T-helper 17 cell (primary cell): ENCODE measurements at regions not wholly inside any gene's neighbourhood (a gene's known extent, or its start where the extent isn't known, plus 50 kb on each side); places are given as distances from the start of the nearest gene placed in this dataset.
"Not testable (repeated sequence)": the region's sequence is repeated elsewhere in the genome, so short reads cannot be mapped to it uniquely, and the experiment has no call there.

Experiments used
- ATAC-seq: fragments of 150-1000 bp; cut with Tn5 transposase; 2 replicates; pipeline ENCODE4 v1.10.0; 2021; ENCODE audit warnings: mild to moderate bottlenecking, moderate library complexity
- DNase-seq, 3 donors: peaks; one replicate each; pipeline versions ENCODE4 v3.0.0 to v3.0.0-alpha.2; 2020 to 2021
- H3K9me3 ChIP-seq: one replicate; pipeline ENCODE4 v1.7.0; 2013; ENCODE audit warnings: low read length, mild to moderate bottlenecking; ENCODE audit not compliant: control insufficient read depth, poor library complexity, severe bottlenecking
- H3K27ac Mint-ChIP-seq: one replicate; pipeline ENCODE4 v1.8.0; 2022; ENCODE audit warnings: mild to moderate bottlenecking, moderate library complexity, mixed read lengths
- H3K27me3 Mint-ChIP-seq: one replicate; pipeline ENCODE4 v1.8.0; 2022; ENCODE audit warnings: mixed read lengths
- H3K36me3 Mint-ChIP-seq: one replicate; pipeline ENCODE4 v1.8.0; 2022; ENCODE audit warnings: low read depth, mixed read lengths
- H3K4me1 Mint-ChIP-seq: one replicate; pipeline ENCODE4 v1.8.0; 2022; ENCODE audit warnings: mild to moderate bottlenecking, mixed read lengths
- H3K4me3 Mint-ChIP-seq: one replicate; pipeline ENCODE4 v1.8.0; 2022; ENCODE audit warnings: mild to moderate bottlenecking, moderate library complexity, mixed read lengths

DNA sequence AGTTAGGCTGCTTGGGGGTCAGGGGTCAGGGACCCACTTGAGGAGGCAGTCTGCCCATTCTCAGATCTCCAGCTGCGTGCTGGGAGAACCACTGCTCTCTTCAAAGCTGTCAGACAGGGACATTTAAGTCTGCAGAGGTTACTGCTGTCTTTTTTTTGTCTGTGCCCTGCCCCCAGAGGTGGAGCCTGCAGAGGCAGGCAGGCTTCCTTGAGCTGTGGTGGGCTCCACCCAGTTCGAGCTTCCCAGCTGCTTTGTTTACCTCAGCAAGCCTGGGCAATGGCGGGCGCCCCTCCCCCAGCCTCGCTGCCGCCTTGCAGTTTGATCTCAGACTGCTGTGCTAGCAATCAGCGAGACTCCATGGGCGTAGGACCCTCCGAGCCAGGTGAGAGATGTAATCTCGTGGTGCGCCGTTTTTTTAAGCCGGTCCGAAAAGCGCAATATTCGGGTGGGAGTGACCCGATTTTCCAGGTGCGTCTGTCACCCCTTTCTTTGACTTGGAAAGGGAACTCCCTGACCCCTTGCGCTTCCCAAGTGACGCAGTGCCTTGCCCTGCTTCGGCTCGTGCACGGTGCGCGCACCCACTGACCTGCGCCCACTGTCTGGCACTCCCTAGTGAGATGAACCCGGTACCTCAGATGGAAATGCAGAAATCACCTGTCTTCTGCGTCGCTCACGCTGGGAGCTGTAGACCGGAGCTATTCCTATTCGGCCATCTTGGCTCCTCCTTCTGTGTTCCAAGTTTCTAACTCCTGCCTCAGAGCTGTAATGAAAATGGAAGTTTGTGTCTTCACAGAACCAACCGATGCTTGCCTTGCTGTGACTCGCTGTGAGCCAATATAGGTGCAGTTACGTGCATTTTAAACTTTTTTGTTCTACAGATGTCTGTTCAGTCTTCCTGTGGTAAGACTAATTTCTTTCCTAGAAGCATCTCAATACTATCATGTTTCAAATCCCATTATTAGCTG lies 156.8 kb upstream of the RPS23 start:
- not testable (repeated sequence) for H3K4me1 Mint-ChIP-seq, H3K9me3 ChIP-seq, H3K27ac Mint-ChIP-seq, ATAC-seq, H3K36me3 Mint-ChIP-seq, H3K27me3 Mint-ChIP-seq, DNase-seq, H3K4me3 Mint-ChIP-seq

- Mint-ChIP-seq H3K27me3 (no peaks in the 10 kb centered on the region), H3K36me3 (no peaks in the 10 kb centered on the region), H3K4me3 (no peak overlapping the region), H3K4me1 (peaks cover 2% of the 10 kb centered on the region), H3K27ac (no peak overlapping the region)
- DNase-seq (no peak), ATAC-seq (no peak)
- no peaks in the 10 kb centered on the region for H3K9me3 ChIP-seq
These were observed 148.5 kb upstream of the RPS23 start for GRCh38 chr5:82426464-82427154.

DNA sequence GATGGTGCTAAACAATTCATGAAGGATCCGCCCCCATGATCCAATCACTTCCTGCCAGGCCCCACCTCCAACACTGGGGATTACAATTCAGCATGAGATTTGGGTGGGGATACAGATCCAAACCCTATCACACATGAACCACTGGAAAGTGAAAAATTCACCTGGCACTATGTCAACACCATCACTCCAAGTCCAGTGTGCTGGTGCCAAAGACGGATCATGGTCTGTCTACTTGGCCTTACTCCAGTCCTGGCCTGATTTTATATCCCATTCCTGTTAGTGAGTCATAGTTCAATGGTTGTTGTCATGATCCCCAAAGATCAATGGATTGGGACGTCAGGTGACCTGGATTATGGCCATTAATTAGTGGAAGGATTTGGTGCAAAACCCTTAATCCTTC lies 147.4 kb upstream of the RPS23 start:
- no peak overlapping the region for H3K27ac Mint-ChIP-seq
- H3K36me3 Mint-ChIP-seq: no peaks in the 10 kb centered on the region
- no peaks in the 10 kb centered on the region for H3K27me3 Mint-ChIP-seq
- H3K4me3 Mint-ChIP-seq: no peak overlapping the region
- DNase-seq (no peak), ATAC-seq (no peak)
- no peaks in the 10 kb centered on the region for H3K9me3 ChIP-seq
- peaks cover 2% of the 10 kb centered on the region for H3K4me1 Mint-ChIP-seq

GRCh38 chr5:82424211-82424610 lies 146.1 kb upstream of the RPS23 start:
- H3K9me3 ChIP-seq: no peaks in the 10 kb centered on the region
- Mint-ChIP-seq H3K27me3 (no peaks in the 10 kb centered on the region), H3K36me3 (no peaks in the 10 kb centered on the region), H3K4me1 (peaks cover 2% of the 10 kb centered on the region), H3K27ac (no peak overlapping the region), H3K4me3 (no peak overlapping the region)
- DNase-seq: no peak
- ATAC-seq: no peak

DNA sequence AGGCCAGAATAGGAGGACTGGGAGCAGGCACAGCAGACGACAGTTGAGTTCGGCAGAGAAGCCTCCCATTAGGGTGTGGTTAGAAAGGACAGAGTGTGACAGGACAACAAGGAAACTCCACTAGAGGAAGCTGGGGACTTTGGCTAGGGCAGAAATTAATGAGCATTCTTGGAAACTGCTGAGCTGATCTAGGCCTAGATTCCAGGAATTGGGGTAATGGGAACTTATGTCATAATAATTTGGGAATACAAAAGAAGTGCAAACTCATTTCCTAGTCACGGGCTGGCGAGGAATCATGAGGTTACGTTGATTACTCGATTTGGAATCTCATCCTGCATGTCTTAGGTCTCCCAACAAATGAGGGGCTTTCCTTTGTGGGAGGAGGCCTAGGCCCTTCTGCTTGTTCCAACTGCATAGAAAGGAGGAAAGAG lies 144.6 kb upstream of the RPS23 start:
- no peak for DNase-seq
- ATAC-seq: no peak
- Mint-ChIP-seq H3K4me1 (peaks cover 2% of the 10 kb centered on the region), H3K27ac (no peak overlapping the region), H3K4me3 (no peak overlapping the region), H3K27me3 (no peaks in the 10 kb centered on the region), H3K36me3 (no peaks in the 10 kb centered on the region)
- H3K9me3 ChIP-seq: no peaks in the 10 kb centered on the region

- no peak for ATAC-seq
- Mint-ChIP-seq H3K27ac (no peak overlapping the region), H3K27me3 (no peaks in the 10 kb centered on the region), H3K4me1 (peaks cover 2% of the 10 kb centered on the region), H3K36me3 (no peaks in the 10 kb centered on the region), H3K4me3 (no peak overlapping the region)
- H3K9me3 ChIP-seq: no peaks in the 10 kb centered on the region
- DNase-seq: no peak
These were observed 144.0 kb upstream of the RPS23 start for GRCh38 chr5:82422001-82422740.

DNA sequence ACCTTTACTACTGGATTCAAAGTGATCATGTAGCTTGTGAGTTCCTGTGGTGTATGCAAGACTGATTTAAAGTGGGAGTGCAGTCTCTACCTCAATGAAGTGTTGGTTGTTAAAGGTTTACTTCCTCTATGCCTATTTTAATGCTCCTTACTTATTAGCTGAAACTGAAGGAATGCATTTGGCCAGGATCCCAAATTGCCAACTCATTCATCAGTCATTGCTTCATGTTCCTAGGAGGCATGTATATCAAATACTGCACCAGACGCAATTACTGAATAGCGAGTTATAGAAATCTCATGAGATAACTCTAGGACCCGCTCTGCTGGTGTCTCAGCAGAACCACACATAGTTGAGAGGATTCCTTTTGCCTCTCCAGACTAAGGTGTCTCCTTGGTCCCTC lies 143.0 kb upstream of the RPS23 start:
- DNase-seq (no peak), ATAC-seq (no peak)
- Mint-ChIP-seq H3K27me3 (no peaks in the 10 kb centered on the region), H3K36me3 (no peaks in the 10 kb centered on the region), H3K4me3 (no peak overlapping the region), H3K4me1 (no peaks in the 10 kb centered on the region), H3K27ac (no peak overlapping the region)
- H3K9me3 ChIP-seq: no peaks in the 10 kb centered on the region

DNA sequence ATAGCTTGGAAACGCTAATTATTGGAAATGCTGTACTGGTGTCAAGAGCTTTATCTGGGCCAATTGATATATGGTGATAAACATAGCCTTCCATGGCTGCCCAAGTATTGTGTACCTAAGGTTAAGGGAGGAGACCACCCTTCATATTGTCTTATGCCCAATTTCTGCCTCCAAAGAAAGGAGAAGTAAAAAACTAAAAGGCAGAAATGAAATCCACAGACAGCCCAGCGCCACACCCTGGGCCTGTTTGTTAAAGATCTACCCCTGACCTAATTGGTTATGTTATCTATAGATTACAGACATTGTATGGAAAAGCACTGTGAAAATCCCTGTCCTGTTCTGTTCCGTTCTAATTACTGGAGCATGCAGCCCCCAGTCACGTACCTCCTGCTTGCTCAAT lies 142.4 kb upstream of the RPS23 start:
- ATAC-seq, H3K9me3 ChIP-seq, DNase-seq, H3K4me3 Mint-ChIP-seq, H3K27ac Mint-ChIP-seq, H3K27me3 Mint-ChIP-seq, H3K4me1 Mint-ChIP-seq, H3K36me3 Mint-ChIP-seq: not testable (repeated sequence)

GRCh38 chr5:82419559-82420332 lies 141.6 kb upstream of the RPS23 start:
- H3K27me3 Mint-ChIP-seq: no peaks in the 10 kb centered on the region
- no peak overlapping the region for H3K4me3 Mint-ChIP-seq
- no peaks in the 10 kb centered on the region for H3K9me3 ChIP-seq
- H3K36me3 Mint-ChIP-seq: no peaks in the 10 kb centered on the region
- ATAC-seq (no peak), DNase-seq (no peak)
- no peaks in the 10 kb centered on the region for H3K4me1 Mint-ChIP-seq
- H3K27ac Mint-ChIP-seq: no peak overlapping the region

DNA sequence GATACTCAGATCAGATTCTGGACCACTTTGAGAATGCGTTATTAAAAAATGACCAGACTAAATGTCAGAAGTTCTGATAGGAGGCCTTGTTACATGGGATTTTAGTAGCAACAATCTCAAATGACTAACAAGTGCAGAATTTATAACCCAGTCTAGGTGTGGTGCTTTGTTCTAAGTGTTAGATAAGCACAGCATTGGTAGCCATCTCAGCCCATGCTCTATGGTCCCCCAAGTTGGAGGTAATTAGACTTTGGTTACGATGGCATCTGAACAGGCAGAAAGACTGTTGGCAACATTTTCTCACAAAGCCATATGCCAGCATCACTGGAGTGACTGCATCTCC lies 140.4 kb upstream of the RPS23 start:
- DNase-seq (no peak), ATAC-seq (no peak)
- Mint-ChIP-seq H3K27ac (no peak overlapping the region), H3K36me3 (no peaks in the 10 kb centered on the region), H3K27me3 (no peaks in the 10 kb centered on the region), H3K4me1 (no peaks in the 10 kb centered on the region), H3K4me3 (no peak overlapping the region)
- H3K9me3 ChIP-seq: no peaks in the 10 kb centered on the region

- no peak for DNase-seq
- Mint-ChIP-seq H3K27ac (no peak overlapping the region), H3K4me1 (no peaks in the 10 kb centered on the region), H3K4me3 (no peak overlapping the region), H3K36me3 (no peaks in the 10 kb centered on the region), H3K27me3 (no peaks in the 10 kb centered on the region)
- ATAC-seq: no peak
- H3K9me3 ChIP-seq: no peaks in the 10 kb centered on the region
These were observed 139.8 kb upstream of the RPS23 start for GRCh38 chr5:82417776-82418607.

DNA sequence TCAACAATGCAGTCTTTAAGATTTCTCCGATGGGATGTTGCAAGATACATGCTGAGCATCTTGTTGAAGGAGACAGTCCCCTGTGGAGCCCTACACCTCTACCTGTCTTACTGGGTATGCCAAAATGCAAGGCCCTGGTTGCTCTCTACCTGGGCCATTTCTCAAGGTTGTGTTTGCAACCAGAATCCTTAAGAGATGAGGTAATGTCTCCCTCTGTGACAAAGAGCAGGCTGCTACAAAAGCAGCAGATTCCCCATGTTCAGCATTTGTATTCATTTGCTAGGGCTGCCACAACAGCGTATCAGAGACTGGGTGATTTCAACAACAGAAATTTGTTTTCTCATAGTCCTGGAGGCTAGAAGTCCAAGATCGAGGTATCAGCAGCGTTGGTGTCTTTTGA lies 138.4 kb upstream of the RPS23 start:
- ATAC-seq (no peak), DNase-seq (no peak)
- Mint-ChIP-seq H3K4me3 (no peak overlapping the region), H3K27ac (no peak overlapping the region), H3K27me3 (no peaks in the 10 kb centered on the region), H3K4me1 (no peaks in the 10 kb centered on the region), H3K36me3 (no peaks in the 10 kb centered on the region)
- H3K9me3 ChIP-seq: no peaks in the 10 kb centered on the region
